SK-N-SH (cell line): ENCODE measurements at regions not wholly inside any gene's neighbourhood (a gene's known extent, or its start where the extent isn't known, plus 50 kb on each side); places are given as distances from the start of the nearest gene placed in this dataset.

ENCODE experiments used
- CTCF ChIA-PET: fragments of 300-600, 350-600 bp; formaldehyde crosslinking; extraction: SDS; loops from one replicate; lab custom pipeline; 2021; lab: Yijun Ruan, JAX
- POLR2A ChIA-PET: fragments of 350-600 bp; sonication (Branson Sonifier 250); formaldehyde crosslinking; extraction: SDS; loops from one replicate; lab custom pipeline; 2020; ENCODE audit warnings: antibody characterized with exemption, inconsistent platforms; lab: Yijun Ruan, JAX
- DNase-seq: peaks from one replicate; pipeline ENCODE4 v3.0.0; 2012
- H2AFZ ChIP-seq: fragments of 200-600 bp; sonication (generic); 2 replicates; pipeline ENCODE4 v1.8.1; 2016; ENCODE audit warnings: antibody characterized with exemption, mild to moderate bottlenecking, low read depth
- H3F3A ChIP-seq: fragments of 200-600 bp; sonication (generic); replicated peaks from 2 replicates; pipeline ENCODE3; 2016; ENCODE audit warnings: antibody characterized with exemption, mild to moderate bottlenecking; ENCODE audit not compliant: insufficient read depth
- H3K27ac ChIP-seq, 2 experiments: fragments of 200-500 bp in 1 of 2; fragments of 200-600 bp in 1 of 2; sonication (Bioruptor generic) in 1 of 2; sonication (generic), shearing (Covaris generic) in 1 of 2; 2 replicates each; pipeline versions ENCODE4 v1.5.1 to v1.6.1; 2014 to 2016; ENCODE audit warnings: low read depth in 2 of 2, inconsistent platforms in 1 of 2, low read length in 1 of 2, mild to moderate bottlenecking in 1 of 2, mixed read lengths in 1 of 2
- H3K27me3 ChIP-seq: fragments of 200-600 bp; sonication (generic), shearing (Covaris generic); 2 replicates; pipeline ENCODE4 v1.6.1; 2016; ENCODE audit warnings: mixed run types; ENCODE audit not compliant: insufficient read depth
- H3K36me3 ChIP-seq, 2 experiments: fragments of 200-500 bp in 1 of 2; fragments of 200-600 bp in 1 of 2; sonication (Bioruptor generic) in 1 of 2; sonication (generic) in 1 of 2; replicated peaks in 1 of 2; 2 replicates each; pipeline versions ENCODE3 to v1.5.1; 2014 to 2016; ENCODE audit warnings: low read length in 1 of 2, mild to moderate bottlenecking in 1 of 2; ENCODE audit not compliant: insufficient read depth in 2 of 2, control insufficient read depth in 1 of 2
- H3K4me1 ChIP-seq, 2 experiments: fragments of 200-500 bp in 1 of 2; fragments of 200-600 bp in 1 of 2; sonication (Bioruptor generic) in 1 of 2; sonication (generic), shearing (Covaris generic) in 1 of 2; 2 replicates each; pipeline versions ENCODE4 v1.5.1 to v1.6.1; 2014 to 2016; ENCODE audit warnings: low read depth in 1 of 2, low read length in 1 of 2, mixed run types in 1 of 2; ENCODE audit not compliant: insufficient read depth in 2 of 2, control insufficient read depth in 1 of 2
- H3K4me2 ChIP-seq: fragments of 200-600 bp; sonication (generic), shearing (Covaris generic); 2 replicates; pipeline ENCODE4 v1.6.1; 2017; ENCODE audit warnings: mixed run types
- H3K4me3 ChIP-seq, 2 experiments: fragments of 200-500 bp in 1 of 2; fragments of 200-600 bp in 1 of 2; sonication (Bioruptor generic) in 1 of 2; sonication (generic), shearing (Covaris generic) in 1 of 2; 2 replicates each; pipeline versions ENCODE4 v1.5.1 to v1.8.1; 2014 to 2016; ENCODE audit warnings: low read depth in 2 of 2, inconsistent platforms in 1 of 2, low read length in 1 of 2, mild to moderate bottlenecking in 1 of 2, mixed read lengths in 1 of 2, moderate library complexity in 1 of 2
- H3K79me2 ChIP-seq: fragments of 200-600 bp; sonication (generic); 2 replicates; pipeline ENCODE4 v1.8.1; 2017; ENCODE audit warnings: mild to moderate bottlenecking; ENCODE audit not compliant: insufficient read depth
- H3K9ac ChIP-seq: fragments of 200-600 bp; sonication (generic); 2 replicates; pipeline ENCODE4 v1.6.1; 2017; ENCODE audit warnings: mixed run types
- H3K9me2 ChIP-seq: fragments of 200-600 bp; sonication (generic); 2 replicates; pipeline ENCODE4 v1.6.1; 2017; ENCODE audit warnings: mixed run types
- H3K9me3 ChIP-seq: fragments of 200-600 bp; sonication (generic); 2 replicates; pipeline ENCODE4 v1.6.1; 2017; ENCODE audit warnings: mixed run types, mild to moderate bottlenecking, moderate library complexity
- H4K20me1 ChIP-seq: fragments of 200-600 bp; sonication (generic); 2 replicates; pipeline ENCODE4 v1.6.1; 2017; ENCODE audit warnings: mild to moderate bottlenecking, mixed run types; ENCODE audit not compliant: insufficient read depth
- CHD2 ChIP-seq: fragments of 150-350 bp; IDR thresholded peaks from 2 replicates; pipeline ENCODE4 v1.6.1; 2018; ENCODE audit warnings: low read length; ENCODE audit not compliant: partially characterized antibody
- EZH2phosphoT487 ChIP-seq: fragments of 200-600 bp; sonication (generic); IDR thresholded peaks from 2 replicates; pipeline ENCODE4 v1.6.1; 2017; ENCODE audit warnings: low read depth, mixed run types, mild to moderate bottlenecking, antibody characterized with exemption, moderate library complexity, borderline replicate concordance
- FOXJ3 ChIP-seq: sonication (generic); formaldehyde crosslinking; IDR thresholded peaks from 2 replicates; pipeline ENCODE4 v1.5.1; 2020; ENCODE audit warnings: mild to moderate bottlenecking, missing genetic modification reagents
- FOXM1 ChIP-seq: IDR thresholded peaks from 2 replicates; pipeline ENCODE4 v1.4.0; 2012; ENCODE audit warnings: low read depth, mild to moderate bottlenecking
- GATA2 ChIP-seq: sonication (generic); formaldehyde crosslinking; IDR thresholded peaks from 2 replicates; pipeline ENCODE4 v1.5.0; 2020; ENCODE audit warnings: mild to moderate bottlenecking, missing genetic modification reagents
- NFIC ChIP-seq: IDR thresholded peaks from 2 replicates; pipeline ENCODE4 v1.4.0; 2012; ENCODE audit warnings: borderline replicate concordance
- RAD21 ChIP-seq: IDR thresholded peaks from 2 replicates; pipeline ENCODE4 v1.6.1; 2012; ENCODE audit warnings: mild to moderate bottlenecking, low read length
- SIN3A ChIP-seq: IDR thresholded peaks from 2 replicates; pipeline ENCODE4 v1.6.1; 2012; ENCODE audit warnings: low read depth, mild to moderate bottlenecking, low read length, moderate library complexity, borderline replicate concordance
- TCF12 ChIP-seq: IDR thresholded peaks from 2 replicates; pipeline ENCODE4 v1.4.0; 2012
- YY1 ChIP-seq: IDR thresholded peaks from 2 replicates; pipeline ENCODE4 v1.4.0; 2012; ENCODE audit warnings: low read depth, mild to moderate bottlenecking
- WGBS: methylation state at CpG from one replicate; pipeline ENCODE4 v1.1.6; 2017; ENCODE audit warnings: low lambda C conversion rate; 5-methylcytosine and 5-hydroxymethylcytosine counted together
- TF ChIP-seq, protein P1 (sequence below): fragments of 150-350 bp; IDR thresholded peaks from 2 replicates; pipeline ENCODE4 v1.6.1; 2016; ENCODE audit warnings: mild to moderate bottlenecking, low read depth, low read length
- TF ChIP-seq, protein P2 (sequence below): IDR thresholded peaks from 2 replicates; pipeline ENCODE4 v1.6.1; 2012; ENCODE audit warnings: mild to moderate bottlenecking, low read depth, low read length, moderate library complexity
- TF ChIP-seq, protein P3 (sequence below): IDR thresholded peaks from 2 replicates; pipeline ENCODE4 v1.4.0; 2012; ENCODE audit warnings: low read depth
- TF ChIP-seq, protein P4 (sequence below): fragments of 150-350 bp; IDR thresholded peaks from 2 replicates; pipeline ENCODE4 v1.6.1; 2017; ENCODE audit warnings: antibody characterized with exemption, low read length, low read depth, borderline replicate concordance
- TF ChIP-seq, protein P5 (sequence below): IDR thresholded peaks from 2 replicates; pipeline ENCODE4; 2012

DNA sequence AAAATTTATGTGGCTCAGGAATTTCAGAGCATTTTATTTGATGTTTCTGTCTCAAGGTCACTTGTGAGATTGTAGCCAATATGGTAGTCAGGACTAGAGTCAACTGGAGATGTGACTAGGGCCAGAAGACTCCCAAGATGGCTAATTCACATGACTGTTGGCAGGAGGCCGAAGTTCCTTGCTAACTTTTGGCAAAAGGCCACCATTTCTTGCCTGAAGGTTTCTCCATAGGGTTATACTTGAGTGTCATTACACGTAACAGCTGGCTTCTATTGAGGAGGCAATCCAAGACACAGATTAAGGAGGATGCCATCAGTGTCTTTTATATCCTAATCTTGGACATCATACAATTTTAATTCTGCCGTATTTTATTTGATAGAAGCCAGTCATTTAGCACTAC is 162.3 kb upstream of the MAOA start:
- no peak for DNase-seq
- Histone ChIP-seq H3K27ac (no peak overlapping the region), H3F3A (no peaks in the 10 kb centered on the region), H3K4me1 (no peaks in the 10 kb centered on the region), H3K79me2 (no peaks in the 10 kb centered on the region), H3K9ac (no peak overlapping the region), H4K20me1 (no peaks in the 10 kb centered on the region), H3K4me3 (no peak overlapping the region), H3K9me3 (no peaks in the 10 kb centered on the region), H3K36me3 (no peaks in the 10 kb centered on the region), H3K4me2 (no peak overlapping the region), H3K27me3 (no peaks in the 10 kb centered on the region), H2AFZ (no peak overlapping the region), H3K9me2 (no peaks in the 10 kb centered on the region)
- ChIA-PET CTCF (no interaction called here), POLR2A (no interaction called here)
- TF ChIP-seq, protein P1, sequence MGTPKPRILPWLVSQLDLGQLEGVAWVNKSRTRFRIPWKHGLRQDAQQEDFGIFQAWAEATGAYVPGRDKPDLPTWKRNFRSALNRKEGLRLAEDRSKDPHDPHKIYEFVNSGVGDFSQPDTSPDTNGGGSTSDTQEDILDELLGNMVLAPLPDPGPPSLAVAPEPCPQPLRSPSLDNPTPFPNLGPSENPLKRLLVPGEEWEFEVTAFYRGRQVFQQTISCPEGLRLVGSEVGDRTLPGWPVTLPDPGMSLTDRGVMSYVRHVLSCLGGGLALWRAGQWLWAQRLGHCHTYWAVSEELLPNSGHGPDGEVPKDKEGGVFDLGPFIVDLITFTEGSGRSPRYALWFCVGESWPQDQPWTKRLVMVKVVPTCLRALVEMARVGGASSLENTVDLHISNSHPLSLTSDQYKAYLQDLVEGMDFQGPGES: no peak
- TF ChIP-seq, protein P2, sequence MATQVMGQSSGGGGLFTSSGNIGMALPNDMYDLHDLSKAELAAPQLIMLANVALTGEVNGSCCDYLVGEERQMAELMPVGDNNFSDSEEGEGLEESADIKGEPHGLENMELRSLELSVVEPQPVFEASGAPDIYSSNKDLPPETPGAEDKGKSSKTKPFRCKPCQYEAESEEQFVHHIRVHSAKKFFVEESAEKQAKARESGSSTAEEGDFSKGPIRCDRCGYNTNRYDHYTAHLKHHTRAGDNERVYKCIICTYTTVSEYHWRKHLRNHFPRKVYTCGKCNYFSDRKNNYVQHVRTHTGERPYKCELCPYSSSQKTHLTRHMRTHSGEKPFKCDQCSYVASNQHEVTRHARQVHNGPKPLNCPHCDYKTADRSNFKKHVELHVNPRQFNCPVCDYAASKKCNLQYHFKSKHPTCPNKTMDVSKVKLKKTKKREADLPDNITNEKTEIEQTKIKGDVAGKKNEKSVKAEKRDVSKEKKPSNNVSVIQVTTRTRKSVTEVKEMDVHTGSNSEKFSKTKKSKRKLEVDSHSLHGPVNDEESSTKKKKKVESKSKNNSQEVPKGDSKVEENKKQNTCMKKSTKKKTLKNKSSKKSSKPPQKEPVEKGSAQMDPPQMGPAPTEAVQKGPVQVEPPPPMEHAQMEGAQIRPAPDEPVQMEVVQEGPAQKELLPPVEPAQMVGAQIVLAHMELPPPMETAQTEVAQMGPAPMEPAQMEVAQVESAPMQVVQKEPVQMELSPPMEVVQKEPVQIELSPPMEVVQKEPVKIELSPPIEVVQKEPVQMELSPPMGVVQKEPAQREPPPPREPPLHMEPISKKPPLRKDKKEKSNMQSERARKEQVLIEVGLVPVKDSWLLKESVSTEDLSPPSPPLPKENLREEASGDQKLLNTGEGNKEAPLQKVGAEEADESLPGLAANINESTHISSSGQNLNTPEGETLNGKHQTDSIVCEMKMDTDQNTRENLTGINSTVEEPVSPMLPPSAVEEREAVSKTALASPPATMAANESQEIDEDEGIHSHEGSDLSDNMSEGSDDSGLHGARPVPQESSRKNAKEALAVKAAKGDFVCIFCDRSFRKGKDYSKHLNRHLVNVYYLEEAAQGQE: no peak
- TF ChIP-seq FOXM1: no peak
- TF ChIP-seq CHD2: no peak
- TF ChIP-seq, protein P3, sequence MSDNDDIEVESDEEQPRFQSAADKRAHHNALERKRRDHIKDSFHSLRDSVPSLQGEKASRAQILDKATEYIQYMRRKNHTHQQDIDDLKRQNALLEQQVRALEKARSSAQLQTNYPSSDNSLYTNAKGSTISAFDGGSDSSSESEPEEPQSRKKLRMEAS: no peak
- TF ChIP-seq, protein P4, sequence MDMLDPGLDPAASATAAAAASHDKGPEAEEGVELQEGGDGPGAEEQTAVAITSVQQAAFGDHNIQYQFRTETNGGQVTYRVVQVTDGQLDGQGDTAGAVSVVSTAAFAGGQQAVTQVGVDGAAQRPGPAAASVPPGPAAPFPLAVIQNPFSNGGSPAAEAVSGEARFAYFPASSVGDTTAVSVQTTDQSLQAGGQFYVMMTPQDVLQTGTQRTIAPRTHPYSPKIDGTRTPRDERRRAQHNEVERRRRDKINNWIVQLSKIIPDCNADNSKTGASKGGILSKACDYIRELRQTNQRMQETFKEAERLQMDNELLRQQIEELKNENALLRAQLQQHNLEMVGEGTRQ: no peak
- no peak for TF ChIP-seq YY1
- no peak for TF ChIP-seq TCF12
- TF ChIP-seq SIN3A: no peak
- no peak for TF ChIP-seq NFIC
- WGBS: 6% methylated on average over 3 of the region's 3 CpGs

DNA sequence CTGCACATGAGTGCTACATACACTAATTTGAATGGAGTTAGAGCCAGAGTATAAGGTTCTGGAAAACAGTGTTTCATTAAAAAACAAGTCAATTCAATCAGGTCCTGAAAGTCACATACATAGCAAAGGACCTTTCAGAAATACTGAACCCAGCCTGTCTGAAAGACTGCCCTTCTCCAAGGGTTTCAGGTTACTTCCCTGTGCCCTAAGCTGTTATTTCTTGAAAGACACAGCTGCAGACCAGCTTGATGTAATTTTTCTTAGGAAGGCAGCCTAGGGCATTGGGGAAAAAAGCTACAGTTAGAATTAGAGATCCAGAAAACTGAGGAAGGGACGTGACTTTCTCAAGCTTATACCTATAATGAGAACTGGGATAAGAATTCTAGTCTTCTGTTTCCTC is 155.9 kb upstream of the MAOA start:
- H3F3A ChIP-seq: no peaks in the 10 kb centered on the region
- no peaks in the 10 kb centered on the region for H3K27me3 ChIP-seq
- no peaks in the 10 kb centered on the region for H3K79me2 ChIP-seq
- H3K9me3 ChIP-seq: no peaks in the 10 kb centered on the region
- no peak overlapping the region for H2AFZ ChIP-seq
- 12% methylated on average over 1 of the region's 1 CpG for WGBS
- H3K36me3 ChIP-seq: no peaks in the 10 kb centered on the region
- no peak overlapping the region for H3K4me3 ChIP-seq
- H4K20me1 ChIP-seq: no peaks in the 10 kb centered on the region
- H3K9me2 ChIP-seq: no peaks in the 10 kb centered on the region
- no peak overlapping the region for H3K4me2 ChIP-seq
- no peak overlapping the region for H3K9ac ChIP-seq
- POLR2A ChIA-PET: no interaction called here
- DNase-seq: no peak
- no peaks in the 10 kb centered on the region; a peak in 1 of 4 replicates for H3K4me1 ChIP-seq
- CTCF ChIA-PET: no interaction called here
- H3K27ac ChIP-seq: no peak overlapping the region
- TF ChIP-seq, protein P3: no peak
- TF ChIP-seq EZH2phosphoT487 (no peak), RAD21 (no peak), SIN3A (no peak), NFIC (no peak), TCF12 (no peak), GATA2 (CRISPR knock-in tag) (no peak), FOXJ3 (CRISPR knock-in tag) (no peak), YY1 (no peak)
- TF ChIP-seq, protein P2: no peak
- TF ChIP-seq, protein P5, sequence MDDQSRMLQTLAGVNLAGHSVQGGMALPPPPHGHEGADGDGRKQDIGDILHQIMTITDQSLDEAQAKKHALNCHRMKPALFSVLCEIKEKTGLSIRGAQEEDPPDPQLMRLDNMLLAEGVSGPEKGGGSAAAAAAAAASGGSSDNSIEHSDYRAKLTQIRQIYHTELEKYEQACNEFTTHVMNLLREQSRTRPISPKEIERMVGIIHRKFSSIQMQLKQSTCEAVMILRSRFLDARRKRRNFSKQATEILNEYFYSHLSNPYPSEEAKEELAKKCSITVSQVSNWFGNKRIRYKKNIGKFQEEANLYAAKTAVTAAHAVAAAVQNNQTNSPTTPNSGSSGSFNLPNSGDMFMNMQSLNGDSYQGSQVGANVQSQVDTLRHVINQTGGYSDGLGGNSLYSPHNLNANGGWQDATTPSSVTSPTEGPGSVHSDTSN: no peak
